ENCODE measurements at regions not wholly inside any gene's neighbourhood (a gene's known extent, or its start where the extent isn't known, plus 50 kb on each side); places are given as distances from the start of the nearest gene placed in this dataset.
"Not testable (repeated sequence)": the region's sequence is repeated elsewhere in the genome, so short reads cannot be mapped to it uniquely, and the experiment has no call there.

GRCh38 chr3:18234717-18235335 lies 190.3 kb downstream of the SATB1 start:
- DNase-seq, result no peak

- DNase-seq, result no peak
Measured at GRCh38 chr3:18233987-18234716, 191.0 kb downstream of the SATB1 start.

- no peak for DNase-seq
Measured at GRCh38 chr3:18232317-18232716, 192.8 kb downstream of the SATB1 start.

GRCh38 chr3:18228060-18228459 lies 197.1 kb downstream of the SATB1 start:
- DNase-seq, result no peak

- DNase-seq, result no peak
Measured at GRCh38 chr3:18225709-18226108, 199.4 kb downstream of the SATB1 start.

GRCh38 chr3:18224426-18224825 lies 200.7 kb downstream of the SATB1 start:
- DNase-seq, result no peak

- DNase-seq, result no peak
Measured at GRCh38 chr3:18223974-18224373, 201.2 kb downstream of the SATB1 start.

GRCh38 chr3:18223571-18223970 lies 201.6 kb downstream of the SATB1 start:
- no peak for DNase-seq

GRCh38 chr3:18222686-18223085 lies 202.5 kb downstream of the SATB1 start:
- no peak for DNase-seq

- DNase-seq, result no peak
Measured at GRCh38 chr3:18217507-18218174, 207.5 kb downstream of the SATB1 start.

GRCh38 chr3:18216996-18217395 lies 208.1 kb downstream of the SATB1 start:
- DNase-seq, result no peak

GRCh38 chr3:18215639-18216038 lies 209.5 kb downstream of the SATB1 start:
- DNase-seq, result no peak

- no peak for DNase-seq
Measured at GRCh38 chr3:18211116-18211515, 214.0 kb downstream of the SATB1 start.

GRCh38 chr3:18208856-18209255 lies 216.3 kb downstream of the SATB1 start:
- DNase-seq, result no peak

GRCh38 chr3:18208091-18208490 lies 217.0 kb downstream of the SATB1 start:
- no peak for DNase-seq

GRCh38 chr3:18207226-18207625 lies 217.9 kb downstream of the SATB1 start:
- no peak for DNase-seq

GRCh38 chr3:18205701-18206100 lies 219.4 kb downstream of the SATB1 start:
- DNase-seq, result not testable (repeated sequence)

GRCh38 chr3:18201315-18201714 lies 223.8 kb downstream of the SATB1 start:
- DNase-seq, result no peak

GRCh38 chr3:18199757-18200156 lies 225.4 kb downstream of the SATB1 start:
- DNase-seq, result no peak

GRCh38 chr3:18195836-18196235 lies 229.3 kb downstream of the SATB1 start:
- no peak for DNase-seq

GRCh38 chr3:18194431-18194830 lies 230.7 kb downstream of the SATB1 start:
- no peak for DNase-seq

GRCh38 chr3:18190646-18191045 lies 234.5 kb downstream of the SATB1 start:
- no peak for DNase-seq

- DNase-seq, result no peak
Measured at GRCh38 chr3:18189282-18190050, 235.7 kb downstream of the SATB1 start.
